ENCODE measurements at regions not wholly inside any gene's neighbourhood (a gene's known extent, or its start where the extent isn't known, plus 50 kb on each side); places are given as distances from the start of the nearest gene placed in this dataset.

DNA sequence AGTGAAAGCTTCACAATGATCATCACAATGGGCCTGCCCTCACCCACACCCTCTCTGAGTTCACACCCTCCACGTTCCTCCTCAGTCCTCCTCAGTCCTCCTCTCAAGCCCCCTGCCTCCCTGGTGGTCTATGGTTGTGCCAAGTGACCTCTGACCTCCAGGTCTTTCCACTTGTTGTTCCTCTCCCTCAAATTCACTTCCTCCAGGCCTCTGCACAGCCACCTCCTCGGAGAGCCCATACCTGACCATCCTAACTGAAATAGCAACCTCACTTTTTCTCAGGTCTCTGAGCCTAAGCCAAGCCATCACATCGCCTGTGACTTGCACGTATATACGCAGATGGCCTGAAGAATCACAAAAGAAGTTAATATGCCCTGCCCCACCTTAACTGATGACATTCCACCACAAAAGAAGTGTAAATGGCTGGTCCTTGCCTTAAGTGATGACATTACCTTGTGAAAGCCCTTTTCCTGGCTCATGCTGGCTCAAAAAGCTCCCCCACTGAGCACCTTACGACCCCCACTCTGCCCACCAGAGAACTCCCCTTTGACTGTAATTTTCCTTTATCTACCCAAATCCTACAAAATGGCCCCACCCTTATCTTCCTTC is 293.4 kb upstream of the TENM3 start:
- no peak overlapping the region for H3K4me2 ChIP-seq (ENCODE audit: low read depth, low read length)
- no peaks in the 10 kb centered on the region for H3K36me3 ChIP-seq (ENCODE audit: control insufficient read depth, insufficient read depth, low read length)
- no peak overlapping the region for H3K9ac ChIP-seq (ENCODE audit: low read depth, low read length)
- ChIA-PET CTCF (no interaction called here), POLR2A (ENCODE audit: unreplicated experiment) (no interaction called here)
- no peak overlapping the region for H2AFZ ChIP-seq (replicated peaks; ENCODE audit: low read length, poor library complexity)
- TF ChIP-seq MAZ (IDR thresholded peaks at IDR 0.05; ENCODE audit: borderline replicate concordance, low read depth, low read length) (no peak), RCOR1 (IDR thresholded peaks at IDR 0.05; ENCODE audit: insufficient replicate concordance, low read length) (no peak), CEBPB (IDR thresholded peaks at IDR 0.05; ENCODE audit: low read depth, low read length) (no peak), NFE2L2 (IDR thresholded peaks at IDR 0.05; ENCODE audit: low read depth, low read length) (no peak), BHLHE40 (IDR thresholded peaks at IDR 0.05; ENCODE audit: low read depth, low read length) (no peak), POLR2A (IDR thresholded peaks at IDR 0.05; ENCODE audit: low read depth, low read length) (no peak), RFX5 (IDR thresholded peaks at IDR 0.05; ENCODE audit: low read depth, low read length) (no peak), RAD21 (IDR thresholded peaks at IDR 0.05; ENCODE audit: low read length) (no peak), MAFK (IDR thresholded peaks at IDR 0.05; ENCODE audit: low read depth, low read length) (no peak), FOS (IDR thresholded peaks at IDR 0.05; ENCODE audit: low read depth, low read length) (no peak), CHD1 (IDR thresholded peaks at IDR 0.05; ENCODE audit: low read depth, low read length) (no peak), SMC3 (IDR thresholded peaks at IDR 0.05; ENCODE audit: low read depth, low read length) (no peak), MXI1 (IDR thresholded peaks at IDR 0.05; ENCODE audit: borderline replicate concordance, low read depth, low read length) (no peak)
- TF ChIP-seq, protein P1, sequence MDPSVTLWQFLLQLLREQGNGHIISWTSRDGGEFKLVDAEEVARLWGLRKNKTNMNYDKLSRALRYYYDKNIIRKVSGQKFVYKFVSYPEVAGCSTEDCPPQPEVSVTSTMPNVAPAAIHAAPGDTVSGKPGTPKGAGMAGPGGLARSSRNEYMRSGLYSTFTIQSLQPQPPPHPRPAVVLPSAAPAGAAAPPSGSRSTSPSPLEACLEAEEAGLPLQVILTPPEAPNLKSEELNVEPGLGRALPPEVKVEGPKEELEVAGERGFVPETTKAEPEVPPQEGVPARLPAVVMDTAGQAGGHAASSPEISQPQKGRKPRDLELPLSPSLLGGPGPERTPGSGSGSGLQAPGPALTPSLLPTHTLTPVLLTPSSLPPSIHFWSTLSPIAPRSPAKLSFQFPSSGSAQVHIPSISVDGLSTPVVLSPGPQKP (IDR thresholded peaks at IDR 0.05; ENCODE audit: borderline replicate concordance, low read depth, low read length) = no peak
- TF ChIP-seq, protein P2, sequence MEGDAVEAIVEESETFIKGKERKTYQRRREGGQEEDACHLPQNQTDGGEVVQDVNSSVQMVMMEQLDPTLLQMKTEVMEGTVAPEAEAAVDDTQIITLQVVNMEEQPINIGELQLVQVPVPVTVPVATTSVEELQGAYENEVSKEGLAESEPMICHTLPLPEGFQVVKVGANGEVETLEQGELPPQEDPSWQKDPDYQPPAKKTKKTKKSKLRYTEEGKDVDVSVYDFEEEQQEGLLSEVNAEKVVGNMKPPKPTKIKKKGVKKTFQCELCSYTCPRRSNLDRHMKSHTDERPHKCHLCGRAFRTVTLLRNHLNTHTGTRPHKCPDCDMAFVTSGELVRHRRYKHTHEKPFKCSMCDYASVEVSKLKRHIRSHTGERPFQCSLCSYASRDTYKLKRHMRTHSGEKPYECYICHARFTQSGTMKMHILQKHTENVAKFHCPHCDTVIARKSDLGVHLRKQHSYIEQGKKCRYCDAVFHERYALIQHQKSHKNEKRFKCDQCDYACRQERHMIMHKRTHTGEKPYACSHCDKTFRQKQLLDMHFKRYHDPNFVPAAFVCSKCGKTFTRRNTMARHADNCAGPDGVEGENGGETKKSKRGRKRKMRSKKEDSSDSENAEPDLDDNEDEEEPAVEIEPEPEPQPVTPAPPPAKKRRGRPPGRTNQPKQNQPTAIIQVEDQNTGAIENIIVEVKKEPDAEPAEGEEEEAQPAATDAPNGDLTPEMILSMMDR (conservative IDR thresholded peaks at IDR 0.05; ENCODE audit: low read depth, low read length) = no peak
- TF ChIP-seq, protein P3, sequence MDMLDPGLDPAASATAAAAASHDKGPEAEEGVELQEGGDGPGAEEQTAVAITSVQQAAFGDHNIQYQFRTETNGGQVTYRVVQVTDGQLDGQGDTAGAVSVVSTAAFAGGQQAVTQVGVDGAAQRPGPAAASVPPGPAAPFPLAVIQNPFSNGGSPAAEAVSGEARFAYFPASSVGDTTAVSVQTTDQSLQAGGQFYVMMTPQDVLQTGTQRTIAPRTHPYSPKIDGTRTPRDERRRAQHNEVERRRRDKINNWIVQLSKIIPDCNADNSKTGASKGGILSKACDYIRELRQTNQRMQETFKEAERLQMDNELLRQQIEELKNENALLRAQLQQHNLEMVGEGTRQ (IDR thresholded peaks at IDR 0.05; ENCODE audit: low read depth, low read length) = no peak
- 100% methylated on average over 1 of the region's 6 CpGs; no CpG with 5 or more reads in 1 of the 2 experiments for WGBS, 2 experiments (ENCODE audit: extremely low coverage in 2 of 2, insufficient read length in 1 of 2)
- no peak overlapping the region for H4K5ac ChIP-seq (ENCODE audit: low read depth, low read length)
- no peak overlapping the region for H3K4me3 ChIP-seq (ENCODE audit: insufficient read depth, low read depth, low read length)
- H3K79me1 ChIP-seq (ENCODE audit: low read depth in 1 of 2, low read length in 2 of 2) = no peaks in the 10 kb centered on the region
- no peak overlapping the region for H3K27ac ChIP-seq (ENCODE audit: insufficient read depth, low read length)
- peaks cover 3% of the 10 kb centered on the region; the same call in 1 of the 2 replicates for H3K4me1 ChIP-seq (ENCODE audit: control insufficient read depth, insufficient read depth, low read length)
- H2BK5ac ChIP-seq (ENCODE audit: low read depth, low read length, poor library complexity, severe bottlenecking) = no peak overlapping the region
- H3K18ac ChIP-seq (ENCODE audit: low read depth, low read length) = no peak overlapping the region
- H2BK20ac ChIP-seq (ENCODE audit: low read depth, low read length) = no peak overlapping the region; the same call in 1 of the 2 replicates
- H2AK5ac ChIP-seq (ENCODE audit: low read depth, low read length) = 0 out of 2 replicates have a peak overlapping the region, but pooled peaks have one; percentile 14
- no peak overlapping the region for H3K14ac ChIP-seq (replicated peaks; ENCODE audit: low read depth, low read length)
- no peaks in the 10 kb centered on the region for H3K9me3 ChIP-seq (ENCODE audit: control insufficient read depth, insufficient read depth, low read length)
- DNase-seq (no peak), ATAC-seq (ENCODE audit: low read depth) (no peak)
- in situ Hi-C loops (cut with MboI; ENCODE audit: low sequenced_read_pairs) (no loop called here), intact Hi-C loops (cut with micrococcal nuclease) (loop anchor here (10.0 kb wide), 2 partner anchors 605 to 975 kb away; no protein-coding TSS in a partner anchor), dilution Hi-C loops (cut with HindIII; ENCODE audit: low sequenced_read_pairs, unreplicated experiment) (no loop called here)
- H3K56ac ChIP-seq (ENCODE audit: extremely low read depth, insufficient read depth, low read length) = no peak overlapping the region
- no peak overlapping the region for H3K23ac ChIP-seq (ENCODE audit: low read depth, low read length)
- H4K20me1 ChIP-seq (ENCODE audit: insufficient read depth, low read length) = no peaks in the 10 kb centered on the region
- no peak overlapping the region for H2BK15ac ChIP-seq (ENCODE audit: low read depth, low read length)
- H3K9me1 ChIP-seq (ENCODE audit: insufficient read depth, low read length) = 0 out of 2 replicates have a peak, but pooled peaks cover 3% of the 10 kb centered on the region
- H4K91ac ChIP-seq (ENCODE audit: insufficient read depth, low read depth, low read length) = no peak overlapping the region
- no TSS peak for BruUV-seq (replicated peaks)
- no peak overlapping the region for H2AK9ac ChIP-seq (replicated peaks; ENCODE audit: low read depth, low read length, poor library complexity)
- no peak overlapping the region for H3K4ac ChIP-seq (ENCODE audit: low read depth, low read length)
- no peak overlapping the region for H4K8ac ChIP-seq (ENCODE audit: low read depth in 2 of 2, low read length in 2 of 2)
- no peak overlapping the region for H2BK120ac ChIP-seq (ENCODE audit: low read depth, low read length)
- H3K27me3 ChIP-seq (ENCODE audit: control insufficient read depth, insufficient read depth, low read length) = no peaks in the 10 kb centered on the region

Measured in IMR-90 (cell line).